Fibroblast of skin of right quadriceps (primary cell): ENCODE measurements at regions not wholly inside any gene's neighbourhood (a gene's known extent, or its start where the extent isn't known, plus 50 kb on each side); places are given as distances from the start of the nearest gene placed in this dataset.

Experiments
- DNase-seq: peaks from one replicate; pipeline ENCODE4 v3.0.0-alpha.2; 2013

DNA sequence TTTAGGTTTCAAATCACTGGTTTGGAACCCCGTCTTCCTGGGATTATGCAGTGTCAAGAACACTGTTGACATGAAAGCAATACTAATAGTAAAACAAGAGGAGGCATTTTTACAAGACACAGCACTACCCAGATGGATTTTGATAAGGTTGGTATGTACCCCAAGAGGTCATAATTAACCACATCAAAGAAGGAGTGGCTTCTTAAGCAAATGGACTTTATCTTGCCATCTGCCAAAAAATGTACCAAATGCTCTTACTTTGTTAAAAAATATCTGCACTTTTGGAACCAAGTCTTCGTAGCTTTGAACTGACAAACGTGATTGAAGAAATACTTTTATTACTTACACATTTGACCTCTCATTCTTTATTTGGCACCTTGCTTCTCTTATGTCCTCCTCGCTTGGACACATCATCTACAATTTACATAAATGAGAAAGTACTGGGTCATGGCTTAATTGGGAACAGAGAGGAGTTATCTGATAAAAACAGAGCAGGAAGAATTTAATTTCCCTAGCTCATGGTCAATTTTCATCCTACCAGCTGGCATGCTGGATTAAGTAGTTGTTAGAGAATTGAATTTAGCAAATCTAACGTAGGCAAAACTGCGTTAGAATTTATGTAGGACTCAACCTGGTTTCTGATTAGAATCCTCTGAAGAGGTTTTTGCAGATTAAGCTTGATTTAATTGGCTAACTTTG is 54.5 kb upstream of the PRICKLE1 start:
- no peak for DNase-seq

DNA sequence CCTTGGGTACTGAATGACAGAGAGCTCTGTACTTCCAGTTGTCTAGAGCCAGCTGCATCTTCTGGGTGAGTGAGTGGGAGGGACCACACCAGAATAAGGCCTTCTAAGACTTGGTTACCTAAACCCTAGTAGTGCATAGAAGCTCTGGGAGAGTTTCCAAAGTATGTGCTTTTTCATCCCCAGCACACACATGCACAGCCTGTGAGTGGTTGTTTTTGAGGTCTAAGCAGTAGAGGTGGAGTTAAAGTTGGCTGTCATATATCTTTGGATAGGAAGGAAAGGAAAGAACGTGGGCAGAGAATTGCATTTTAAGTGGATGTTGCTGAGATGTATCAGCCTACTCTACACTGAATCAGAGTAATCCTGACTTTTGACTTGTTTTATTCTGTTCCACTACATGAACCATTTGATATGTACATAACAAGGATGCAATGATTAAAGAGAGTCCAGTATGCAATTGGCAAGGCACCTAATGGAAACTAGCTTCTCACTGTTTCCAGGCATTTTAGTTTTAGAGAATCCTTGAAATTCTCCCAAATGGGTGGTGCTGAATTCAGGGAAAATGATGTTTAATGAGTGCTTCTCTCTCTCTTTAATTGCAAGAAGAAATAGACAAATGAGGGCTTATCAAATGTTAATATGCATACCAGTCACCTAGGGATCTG is 51.8 kb upstream of the PRICKLE1 start:
- peak; percentile 19 for DNase-seq

DNA sequence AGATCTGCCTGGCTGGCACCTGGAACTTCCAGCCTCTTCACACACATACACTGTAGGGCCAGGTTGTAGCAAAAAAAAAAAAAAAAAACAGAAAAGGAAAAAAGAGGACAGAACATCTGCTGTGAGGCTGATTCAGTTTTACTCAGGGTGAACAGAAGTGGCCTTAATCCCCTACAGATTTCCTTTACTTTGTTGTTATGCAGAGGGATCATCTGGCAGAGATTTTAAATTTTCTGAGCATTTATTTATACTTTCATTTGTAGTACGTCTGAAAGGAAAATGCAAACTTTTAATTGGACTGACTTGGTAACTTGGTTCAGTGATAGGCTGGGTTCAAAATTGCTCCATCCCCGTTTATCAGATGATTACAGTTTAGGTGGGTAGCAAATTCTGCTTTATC is 50.8 kb upstream of the PRICKLE1 start:
- no peak for DNase-seq

DNA sequence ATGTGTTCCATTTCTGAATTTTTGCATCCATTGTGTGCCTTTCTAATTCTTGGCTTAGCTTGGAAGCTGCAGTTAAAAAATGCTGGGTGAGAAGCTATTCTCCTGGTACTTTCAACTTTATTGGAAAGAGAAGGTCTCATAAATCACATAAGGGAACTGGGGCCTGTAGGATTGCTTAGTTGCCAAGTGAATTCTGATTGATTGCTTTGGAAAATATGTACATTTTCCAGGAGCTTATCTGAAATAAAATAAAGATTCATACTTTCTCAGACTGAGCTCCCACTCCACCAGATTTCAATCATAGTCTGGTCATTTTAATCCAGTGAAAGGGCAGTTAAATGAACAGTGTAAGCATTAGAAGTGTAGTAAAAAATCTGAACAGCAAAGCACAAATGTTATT is 50.0 kb upstream of the PRICKLE1 start:
- DNase-seq, result no peak
